ENCODE measurements at regions not wholly inside any gene's neighbourhood (a gene's known extent, or its start where the extent isn't known, plus 50 kb on each side); places are given as distances from the start of the nearest gene placed in this dataset.

- H3K4me3 ChIP-seq, result no peak overlapping the region
- H3K27ac ChIP-seq, result no peak overlapping the region
- DNase-seq (no peak), ATAC-seq (no peak)
- no peaks in the 10 kb centered on the region for H3K9me3 ChIP-seq
- no peaks in the 10 kb centered on the region for H3K4me1 ChIP-seq
- H3K27me3 ChIP-seq (ENCODE audit: low read depth), result no peaks in the 10 kb centered on the region
- H3K36me3 ChIP-seq, result no peaks in the 10 kb centered on the region
- intact Hi-C loops (cut with DNase I), result no loop called here
- no peak for TF ChIP-seq CTCF (IDR thresholded peaks at IDR 0.05)
Observed at GRCh38 chr12:90245391-90245790, 536.8 kb upstream of the ATP2B1 start.

GRCh38 chr12:90244232-90244631 lies 535.6 kb upstream of the ATP2B1 start:
- Histone ChIP-seq H3K36me3 (no peaks in the 10 kb centered on the region), H3K27ac (no peak overlapping the region), H3K9me3 (no peaks in the 10 kb centered on the region), H3K4me1 (no peaks in the 10 kb centered on the region), H3K27me3 (ENCODE audit: low read depth) (no peaks in the 10 kb centered on the region), H3K4me3 (no peak overlapping the region)
- ATAC-seq, result no peak
- intact Hi-C loops (cut with DNase I), result no loop called here
- DNase-seq, result no peak
- TF ChIP-seq CTCF (IDR thresholded peaks at IDR 0.05), result no peak

GRCh38 chr12:90243211-90243610 lies 534.6 kb upstream of the ATP2B1 start:
- no peak for DNase-seq
- Histone ChIP-seq H3K27ac (no peak overlapping the region), H3K4me3 (no peak overlapping the region), H3K27me3 (ENCODE audit: low read depth) (no peaks in the 10 kb centered on the region), H3K4me1 (no peaks in the 10 kb centered on the region), H3K9me3 (no peaks in the 10 kb centered on the region), H3K36me3 (no peaks in the 10 kb centered on the region)
- intact Hi-C loops (cut with DNase I), result no loop called here
- no peak for TF ChIP-seq CTCF (IDR thresholded peaks at IDR 0.05)
- ATAC-seq, result no peak

- no peaks in the 10 kb centered on the region for H3K9me3 ChIP-seq
- no peaks in the 10 kb centered on the region for H3K27me3 ChIP-seq (ENCODE audit: low read depth)
- no peak for TF ChIP-seq CTCF (IDR thresholded peaks at IDR 0.05)
- H3K4me1 ChIP-seq, result no peaks in the 10 kb centered on the region
- H3K27ac ChIP-seq, result no peak overlapping the region
- intact Hi-C loops (cut with DNase I), result no loop called here
- no peak overlapping the region for H3K4me3 ChIP-seq
- no peak for ATAC-seq
- no peak for DNase-seq
- no peaks in the 10 kb centered on the region for H3K36me3 ChIP-seq
Observed at GRCh38 chr12:90239732-90240260, 531.2 kb upstream of the ATP2B1 start.

- no peak for ATAC-seq
- no peaks in the 10 kb centered on the region for H3K36me3 ChIP-seq
- no peak for TF ChIP-seq CTCF (IDR thresholded peaks at IDR 0.05)
- DNase-seq, result no peak
- H3K27me3 ChIP-seq (ENCODE audit: low read depth), result no peaks in the 10 kb centered on the region
- H3K4me3 ChIP-seq, result no peak overlapping the region
- H3K27ac ChIP-seq, result no peak overlapping the region
- H3K4me1 ChIP-seq, result no peaks in the 10 kb centered on the region
- no peaks in the 10 kb centered on the region for H3K9me3 ChIP-seq
- intact Hi-C loops (cut with DNase I), result no loop called here
Observed at GRCh38 chr12:90238663-90239271, 530.1 kb upstream of the ATP2B1 start.
